Thoracic aorta (tissue), 2 donors: ENCODE measurements at regions not wholly inside any gene's neighbourhood (a gene's known extent, or its start where the extent isn't known, plus 50 kb on each side); places are given as distances from the start of the nearest gene placed in this dataset.

Experiments
- ATAC-seq: fragments of 150-250 bp; one replicate; pipeline ENCODE4 v1.8.0; 2017; ENCODE audit warnings: low read depth; ENCODE audit not compliant: insufficient number of reproducible peaks, low FRiP score
- DNase-seq: peaks from one replicate; pipeline ENCODE4 v3.0.0-alpha.2; 2020; ENCODE audit warnings: low spot score
- H3K27ac ChIP-seq, 2 donors: fragments of 200-600 bp; sonication (generic); 1 replicate in 1 of 2; 2 replicates in 1 of 2; pipeline ENCODE4 v1.5.1; 2016; ENCODE audit warnings: mild to moderate bottlenecking in 2 of 2, moderate library complexity in 2 of 2
- H3K27me3 ChIP-seq: fragments of 200-600 bp; sonication (generic); replicated peaks from 2 replicates; pipeline ENCODE4 v1.6.0; 2016; ENCODE audit warnings: mild to moderate bottlenecking; ENCODE audit not compliant: insufficient read depth
- H3K36me3 ChIP-seq: fragments of 200-600 bp; sonication (generic); one replicate; pipeline ENCODE4 v1.5.1; 2016
- H3K4me1 ChIP-seq, 2 donors: fragments of 200-600 bp; sonication (generic); 1 replicate in 1 of 2; 2 replicates in 1 of 2; pipeline versions ENCODE4 v1.5.1 to v1.6.0; 2016; ENCODE audit warnings: low read depth in 2 of 2, mild to moderate bottlenecking in 1 of 2; ENCODE audit not compliant: control insufficient read depth in 1 of 2
- H3K4me3 ChIP-seq: fragments of 200-600 bp; sonication (generic); 2 replicates; pipeline ENCODE4 v1.5.1; 2016; ENCODE audit warnings: mild to moderate bottlenecking
- H3K9me3 ChIP-seq: fragments of 200-600 bp; sonication (generic); 2 replicates; pipeline ENCODE4 v1.5.1; 2016
- CTCF ChIP-seq: fragments of 200-600 bp; sonication (generic); IDR thresholded peaks from one replicate; pipeline ENCODE4 v1.5.1; 2019; ENCODE audit warnings: antibody characterized with exemption

GRCh38 chr17:72378414-72379390 lies 257.9 kb downstream of the SOX9 start:
- no peak for TF ChIP-seq CTCF
- DNase-seq (no peak), ATAC-seq (no peak)
- H3K9me3 ChIP-seq: no peaks in the 10 kb centered on the region
- no peaks in the 10 kb centered on the region for H3K4me1 ChIP-seq
- H3K36me3 ChIP-seq: no peaks in the 10 kb centered on the region
- H3K4me3 ChIP-seq: no peak overlapping the region
- no peak overlapping the region for H3K27ac ChIP-seq
- H3K27me3 ChIP-seq: no peaks in the 10 kb centered on the region

GRCh38 chr17:72379516-72379915 lies 258.7 kb downstream of the SOX9 start:
- no peak for TF ChIP-seq CTCF
- no peaks in the 10 kb centered on the region for H3K36me3 ChIP-seq
- no peaks in the 10 kb centered on the region for H3K4me1 ChIP-seq
- H3K4me3 ChIP-seq: no peak overlapping the region
- ATAC-seq: no peak
- H3K27me3 ChIP-seq: no peaks in the 10 kb centered on the region
- no peak for DNase-seq
- no peaks in the 10 kb centered on the region for H3K9me3 ChIP-seq
- H3K27ac ChIP-seq: no peak overlapping the region

GRCh38 chr17:72380120-72380519 lies 259.3 kb downstream of the SOX9 start:
- no peak overlapping the region for H3K4me3 ChIP-seq
- H3K27ac ChIP-seq: no peak overlapping the region
- ATAC-seq (no peak), DNase-seq (no peak)
- H3K9me3 ChIP-seq: no peaks in the 10 kb centered on the region
- no peaks in the 10 kb centered on the region for H3K4me1 ChIP-seq
- H3K36me3 ChIP-seq: no peaks in the 10 kb centered on the region
- H3K27me3 ChIP-seq: no peaks in the 10 kb centered on the region
- no peak for TF ChIP-seq CTCF

GRCh38 chr17:72380737-72381136 lies 259.9 kb downstream of the SOX9 start:
- H3K27ac ChIP-seq: no peak overlapping the region
- H3K4me1 ChIP-seq: no peaks in the 10 kb centered on the region
- no peak for TF ChIP-seq CTCF
- ATAC-seq (no peak), DNase-seq (no peak)
- H3K36me3 ChIP-seq: no peaks in the 10 kb centered on the region
- no peaks in the 10 kb centered on the region for H3K9me3 ChIP-seq
- H3K4me3 ChIP-seq: no peak overlapping the region
- no peaks in the 10 kb centered on the region for H3K27me3 ChIP-seq

- Histone ChIP-seq H3K27me3 (no peaks in the 10 kb centered on the region), H3K4me3 (no peak overlapping the region), H3K4me1 (no peaks in the 10 kb centered on the region), H3K9me3 (no peaks in the 10 kb centered on the region), H3K36me3 (no peaks in the 10 kb centered on the region), H3K27ac (no peak overlapping the region)
- TF ChIP-seq CTCF: no peak
- no peak for ATAC-seq
- DNase-seq: no peak
These were observed 261.0 kb downstream of the SOX9 start for GRCh38 chr17:72381597-72382397.
